MCF 10A (cell line): ENCODE measurements at regions not wholly inside any gene's neighbourhood (a gene's known extent, or its start where the extent isn't known, plus 50 kb on each side); places are given as distances from the start of the nearest gene placed in this dataset.

ENCODE experiments used
- BruUV-seq: library from RNA; stranded (reverse); fragments of 400-500 nt; replicated peaks from 2 replicates; lab custom pipeline; 2021; lab: Mats Ljungman, UMichigan
- CTCF ChIA-PET: fragments of 300-600 bp; sonication (Branson Sonifier 250); formaldehyde crosslinking; extraction: SDS; loops from one replicate; lab custom pipeline; 2021; ENCODE audit warnings: antibody characterized with exemption, inconsistent platforms; lab: Yijun Ruan, JAX
- POLR2A ChIA-PET: fragments of 300-600, 350-650 bp; sonication (Branson Sonifier 250); formaldehyde crosslinking; extraction: SDS; loops from one replicate; lab custom pipeline; 2020; ENCODE audit warnings: antibody characterized with exemption, inconsistent platforms; lab: Yijun Ruan, JAX
- DNase-seq: peaks from one replicate; pipeline ENCODE4 v3.0.0-alpha.2; 2018; ENCODE audit not compliant: unreplicated experiment
- H3K27ac Mint-ChIP-seq: one replicate; pipeline ENCODE4 v1.8.0; 2022; ENCODE audit warnings: mild to moderate bottlenecking, low read depth, mixed read lengths; ENCODE audit not compliant: unreplicated experiment
- H3K27me3 Mint-ChIP-seq: one replicate; pipeline ENCODE4 v1.8.0; 2022; ENCODE audit warnings: mixed read lengths; ENCODE audit not compliant: insufficient read depth, unreplicated experiment
- H3K36me3 Mint-ChIP-seq: one replicate; pipeline ENCODE4 v1.8.0; 2022; ENCODE audit warnings: mild to moderate bottlenecking, moderate library complexity, mixed read lengths; ENCODE audit not compliant: insufficient read depth, unreplicated experiment
- H3K4me1 Mint-ChIP-seq: one replicate; pipeline ENCODE4 v1.8.0; 2022; ENCODE audit warnings: mixed read lengths; ENCODE audit not compliant: insufficient read depth, unreplicated experiment
- H3K4me3 Mint-ChIP-seq: one replicate; pipeline ENCODE4 v1.8.0; 2022; ENCODE audit warnings: mild to moderate bottlenecking, moderate library complexity, mixed read lengths; ENCODE audit not compliant: unreplicated experiment
- H3K9me3 Mint-ChIP-seq: one replicate; pipeline ENCODE4 v1.8.0; 2022; ENCODE audit warnings: mixed read lengths; ENCODE audit not compliant: unreplicated experiment
- CTCF ChIP-seq: fragments of 200-600 bp; IDR thresholded peaks from one replicate; pipeline ENCODE4 v1.8.0; 2022; ENCODE audit warnings: antibody characterized with exemption, mild to moderate bottlenecking; ENCODE audit not compliant: unreplicated experiment
- intact Hi-C: fragments of 100-400 bp; cut with micrococcal nuclease; formaldehyde crosslinking; loops from 2 replicates; pipeline ENCODE4 v1.14.1; 2022

- no peak for DNase-seq
- ChIA-PET CTCF (interaction anchor here (2.4 kb wide), 1 partner anchor 17 kb away, joined by 12 read pairs; no protein-coding TSS in a partner anchor), POLR2A (no interaction called here)
- no peaks in the 10 kb centered on the region for H3K9me3 Mint-ChIP-seq
- TF ChIP-seq CTCF = no peak
- H3K27me3 Mint-ChIP-seq = peaks cover 18% of the 10 kb centered on the region
- H3K36me3 Mint-ChIP-seq = no peaks in the 10 kb centered on the region
- no peak overlapping the region for H3K27ac Mint-ChIP-seq
- no peak overlapping the region for H3K4me3 Mint-ChIP-seq
- BruUV-seq = no TSS peak
- peaks cover 8% of the 10 kb centered on the region for H3K4me1 Mint-ChIP-seq
- intact Hi-C loops = no loop called here
Measured at GRCh38 chr7:136027160-136027559, 50.0 kb upstream of the MTPN start.
